Activated CD4-positive, alpha-beta T cell treated with anti-CD3 and anti-CD28 coated beads for 36 hours (primary cell): ENCODE measurements at regions not wholly inside any gene's neighbourhood (a gene's known extent, or its start where the extent isn't known, plus 50 kb on each side); places are given as distances from the start of the nearest gene placed in this dataset.

Experiments
- ATAC-seq: fragments of 200-7000 bp; cut with Tn5 transposase; one replicate; pipeline ENCODE4 v1.10.0; 2021; ENCODE audit warnings: mild to moderate bottlenecking, moderate library complexity
- CTCF ChIA-PET: fragments of 350-600 bp; sonication (Branson Sonifier 250); formaldehyde crosslinking; loops from one replicate; lab custom pipeline; 2021; ENCODE audit warnings: antibody characterized with exemption; lab: Charles Lee
- POLR2A ChIA-PET: fragments of 350-600 bp; sonication (Branson Sonifier 250); formaldehyde crosslinking; loops from one replicate; lab custom pipeline; 2021; ENCODE audit warnings: antibody characterized with exemption, inconsistent platforms; lab: Charles Lee
- DNase-seq: peaks from one replicate; pipeline ENCODE4 v3.0.0-alpha.2; 2020
- H3K27ac Mint-ChIP-seq: one replicate; pipeline ENCODE4 v1.8.0; 2021; ENCODE audit warnings: mixed read lengths
- H3K27me3 Mint-ChIP-seq: one replicate; pipeline ENCODE4 v1.8.0; 2021; ENCODE audit warnings: mixed read lengths
- H3K36me3 Mint-ChIP-seq: one replicate; pipeline ENCODE4 v1.8.0; 2021; ENCODE audit warnings: low read depth, mixed read lengths
- H3K4me1 Mint-ChIP-seq: one replicate; pipeline ENCODE4 v1.8.0; 2021; ENCODE audit warnings: mixed read lengths
- H3K4me3 Mint-ChIP-seq: one replicate; pipeline ENCODE4 v1.8.0; 2021; ENCODE audit warnings: mild to moderate bottlenecking, moderate library complexity, mixed read lengths
- H3K9me3 Mint-ChIP-seq: one replicate; pipeline ENCODE4 v1.8.0; 2021; ENCODE audit warnings: low read depth, mixed read lengths
- intact Hi-C, 2 experiments: fragments of 100-400 bp; cut with DNase I in 1 of 2; cut with micrococcal nuclease in 1 of 2; formaldehyde crosslinking; loops; one replicate each; pipeline versions ENCODE4 v1.14.2 to v1.15.1; 2022 to 2024; cut with DNase I, micrococcal nuclease

GRCh38 chr18:22879293-22879692 lies 53.8 kb upstream of the RBBP8 start:
- DNase-seq (no peak), ATAC-seq (no peak)
- POLR2A ChIA-PET: interaction anchor here (0.5 kb wide), 1 partner anchor 1103 kb away, joined by 4 read pairs; no protein-coding TSS in a partner anchor
- CTCF ChIA-PET: no interaction called here
- no peaks in the 10 kb centered on the region for H3K36me3 Mint-ChIP-seq
- H3K4me3 Mint-ChIP-seq: no peak overlapping the region
- peaks cover 4% of the 10 kb centered on the region for H3K27me3 Mint-ChIP-seq
- H3K4me1 Mint-ChIP-seq: no peaks in the 10 kb centered on the region
- H3K27ac Mint-ChIP-seq: no peak overlapping the region
- H3K9me3 Mint-ChIP-seq: no peaks in the 10 kb centered on the region
- intact Hi-C loops: no loop called here

GRCh38 chr18:22882084-22882483 lies 51.0 kb upstream of the RBBP8 start:
- no peak for DNase-seq
- no peak for ATAC-seq
- H3K36me3 Mint-ChIP-seq: no peaks in the 10 kb centered on the region
- H3K4me3 Mint-ChIP-seq: no peak overlapping the region
- CTCF ChIA-PET: interaction anchor here (0.8 kb wide), 1 partner anchor 10 kb away, joined by 3 read pairs; no protein-coding TSS in a partner anchor
- no peak overlapping the region for H3K27ac Mint-ChIP-seq
- peaks cover 18% of the 10 kb centered on the region for H3K27me3 Mint-ChIP-seq
- H3K4me1 Mint-ChIP-seq: no peaks in the 10 kb centered on the region
- intact Hi-C loops: no loop called here
- POLR2A ChIA-PET: interaction anchor here (0.6 kb wide), 1 partner anchor 52 kb away, joined by 3 read pairs; no protein-coding TSS in a partner anchor
- H3K9me3 Mint-ChIP-seq: no peaks in the 10 kb centered on the region

GRCh38 chr18:22883179-22883578 lies 49.9 kb upstream of the RBBP8 start:
- POLR2A ChIA-PET: no interaction called here

More at GRCh38 chr18:22883179-22883578, 49.9 kb upstream of the RBBP8 start:
- H3K36me3 Mint-ChIP-seq: no peaks in the 10 kb centered on the region
- CTCF ChIA-PET: no interaction called here
- ATAC-seq: no peak
- H3K4me1 Mint-ChIP-seq: no peaks in the 10 kb centered on the region
- no peaks in the 10 kb centered on the region for H3K9me3 Mint-ChIP-seq
- H3K27me3 Mint-ChIP-seq: peaks cover 18% of the 10 kb centered on the region
- no peak overlapping the region for H3K4me3 Mint-ChIP-seq
- DNase-seq: no peak
- intact Hi-C loops: no loop called here
- H3K27ac Mint-ChIP-seq: no peak overlapping the region
